Superior temporal gyrus (tissue), 1 donor: ENCODE measurements at regions not wholly inside any gene's neighbourhood (a gene's known extent, or its start where the extent isn't known, plus 50 kb on each side); places are given as distances from the start of the nearest gene placed in this dataset.
"Not testable (repeated sequence)": the region's sequence is repeated elsewhere in the genome, so short reads cannot be mapped to it uniquely, and the experiment has no call there.

Experiments
- DNase-seq: peaks from one replicate; pipeline ENCODE4 v3.0.0-alpha.2; 2016; ENCODE audit errors: extremely low spot score

DNA sequence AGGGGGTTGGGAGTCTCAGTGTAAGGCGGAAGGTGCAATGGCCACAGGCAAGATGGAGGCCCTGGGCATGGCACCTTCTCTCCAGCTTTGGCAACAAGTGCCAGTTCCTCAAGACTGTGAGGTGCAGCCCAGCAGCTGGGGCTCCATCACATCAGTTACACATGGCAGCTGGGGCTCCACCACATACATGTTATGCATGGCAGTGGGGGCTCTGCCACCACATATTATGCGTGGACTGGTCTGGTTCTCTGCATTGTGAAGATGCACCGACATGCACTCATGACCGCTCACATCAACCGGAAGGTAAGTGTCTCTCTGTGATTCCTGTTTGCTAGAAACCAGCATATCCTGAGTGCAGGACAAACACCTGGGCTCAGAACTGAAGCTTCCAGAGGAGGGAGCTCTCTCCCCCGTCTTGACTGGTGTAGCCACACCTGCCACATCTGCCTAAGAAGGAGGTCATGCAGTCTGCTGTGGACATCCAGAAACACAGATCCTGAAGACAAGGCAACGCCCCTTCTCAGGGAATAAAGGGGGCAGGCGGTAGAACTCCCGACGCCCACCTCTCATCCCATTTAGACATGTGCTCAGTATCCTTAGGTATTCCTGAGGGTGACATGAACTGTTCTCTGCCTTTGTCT, 104.1 kb upstream of the TMPRSS2 start:
- DNase-seq, result no peak

DNA sequence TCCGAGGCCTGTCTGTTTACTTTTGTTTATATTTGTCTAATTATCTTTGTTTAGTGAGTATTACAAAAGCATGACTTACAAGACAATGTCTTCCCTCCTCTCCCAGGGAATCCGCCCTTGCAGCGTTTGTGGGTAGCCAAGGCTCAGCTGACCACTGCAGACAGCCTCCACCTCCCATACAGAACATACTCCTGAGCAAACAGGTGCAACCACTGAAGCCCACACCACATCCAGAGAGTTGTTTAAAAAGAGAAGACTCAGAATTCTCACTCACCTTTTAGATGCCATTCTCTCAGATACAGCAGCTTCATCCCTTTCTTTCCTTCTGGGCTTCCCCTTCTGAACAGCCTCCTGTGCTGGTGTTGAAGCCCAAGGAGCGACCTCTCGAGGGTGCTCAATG, 103.5 kb upstream of the TMPRSS2 start:
- DNase-seq, result no peak

DNA sequence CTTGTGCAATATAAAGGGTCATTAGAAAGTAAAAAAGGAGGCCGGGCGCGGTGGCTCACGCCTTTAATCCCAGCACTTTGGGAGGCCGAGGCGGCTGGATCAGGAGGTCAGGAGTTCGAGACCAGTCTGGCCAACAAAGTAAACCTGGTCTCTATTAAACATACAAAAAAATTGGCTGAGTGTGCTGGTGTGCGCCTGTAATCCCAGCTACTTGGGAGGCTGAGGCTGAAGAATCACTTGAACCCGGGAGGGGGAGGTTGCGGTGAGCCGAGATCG, 102.8 kb upstream of the TMPRSS2 start:
- DNase-seq, result not testable (repeated sequence)

DNA sequence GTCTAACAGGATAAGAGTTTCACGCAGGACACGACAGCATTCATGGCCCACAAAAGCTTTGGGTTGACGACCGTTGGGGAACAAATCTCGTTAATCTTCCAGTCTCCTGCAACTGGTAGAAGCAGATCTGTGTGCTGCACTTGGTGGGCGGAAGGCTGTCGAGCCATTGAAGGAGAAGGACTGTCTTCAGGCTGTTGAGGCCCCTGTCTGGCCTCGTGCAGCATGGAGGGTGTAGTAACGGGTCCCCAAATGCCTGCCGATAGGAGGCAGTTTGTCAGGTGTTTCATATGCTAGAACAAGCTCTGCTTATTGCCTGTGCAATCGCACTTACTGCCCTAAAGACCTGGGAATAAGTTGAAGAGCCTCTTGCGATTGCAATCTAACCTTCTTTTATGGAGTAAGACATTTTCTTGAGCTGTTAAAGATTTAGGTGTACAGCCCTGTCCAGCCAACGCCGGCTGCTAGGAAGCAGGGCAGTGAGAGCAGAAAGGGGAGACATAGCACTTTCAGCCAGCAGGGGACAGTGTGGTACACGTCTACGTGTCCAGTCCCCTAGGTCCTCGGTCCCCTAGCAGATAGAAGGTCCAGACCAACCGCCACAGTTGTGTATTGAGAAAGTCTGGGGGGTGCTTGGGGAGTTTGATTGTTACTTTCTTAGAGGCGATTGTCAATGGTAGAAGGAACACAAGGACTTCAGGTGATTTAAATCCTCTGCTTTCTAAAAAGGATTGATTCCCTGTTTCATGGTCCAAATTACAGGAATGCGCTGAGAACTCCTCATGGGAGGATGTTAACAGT, 102.3 kb upstream of the TMPRSS2 start:
- DNase-seq, result peak; percentile 72

DNA sequence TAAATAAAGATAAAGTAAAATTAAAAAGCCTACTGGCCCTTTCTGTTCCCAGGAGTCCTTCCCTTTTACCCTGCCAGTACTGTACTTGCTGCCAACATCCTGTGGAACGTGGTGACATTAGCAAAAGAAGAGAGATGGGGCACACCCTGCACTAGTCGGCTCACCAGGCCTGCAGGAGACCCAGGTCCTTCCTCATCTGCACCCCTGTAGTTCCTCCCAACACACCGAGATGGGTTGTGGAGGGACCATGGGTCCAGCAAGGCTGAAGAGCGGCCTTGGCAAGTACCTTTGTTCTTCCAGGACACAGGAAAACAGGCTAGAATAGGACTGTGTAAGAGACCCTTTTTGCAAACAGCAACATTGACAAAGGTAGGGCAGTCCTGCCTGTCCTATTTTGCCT, 98.7 kb upstream of the TMPRSS2 start:
- no peak for DNase-seq

DNA sequence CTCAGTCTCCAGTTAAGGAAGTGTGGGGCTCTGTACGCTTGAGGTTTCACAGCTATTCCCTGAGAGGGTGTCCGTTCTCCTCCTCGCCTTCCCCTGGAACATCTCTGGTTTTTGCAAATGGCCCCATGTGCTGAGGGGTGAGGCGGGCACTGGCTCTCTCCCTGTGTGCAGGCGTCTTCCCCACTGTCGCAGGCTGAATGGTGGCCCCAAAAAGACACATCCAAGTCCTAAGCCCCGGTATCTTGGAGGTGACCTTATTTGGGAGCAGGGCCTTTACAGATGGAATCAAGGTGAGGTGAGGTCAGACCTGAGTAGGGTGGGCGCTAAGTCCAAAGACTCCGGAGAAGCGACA, 98.0 kb upstream of the TMPRSS2 start:
- DNase-seq, result no peak

DNA sequence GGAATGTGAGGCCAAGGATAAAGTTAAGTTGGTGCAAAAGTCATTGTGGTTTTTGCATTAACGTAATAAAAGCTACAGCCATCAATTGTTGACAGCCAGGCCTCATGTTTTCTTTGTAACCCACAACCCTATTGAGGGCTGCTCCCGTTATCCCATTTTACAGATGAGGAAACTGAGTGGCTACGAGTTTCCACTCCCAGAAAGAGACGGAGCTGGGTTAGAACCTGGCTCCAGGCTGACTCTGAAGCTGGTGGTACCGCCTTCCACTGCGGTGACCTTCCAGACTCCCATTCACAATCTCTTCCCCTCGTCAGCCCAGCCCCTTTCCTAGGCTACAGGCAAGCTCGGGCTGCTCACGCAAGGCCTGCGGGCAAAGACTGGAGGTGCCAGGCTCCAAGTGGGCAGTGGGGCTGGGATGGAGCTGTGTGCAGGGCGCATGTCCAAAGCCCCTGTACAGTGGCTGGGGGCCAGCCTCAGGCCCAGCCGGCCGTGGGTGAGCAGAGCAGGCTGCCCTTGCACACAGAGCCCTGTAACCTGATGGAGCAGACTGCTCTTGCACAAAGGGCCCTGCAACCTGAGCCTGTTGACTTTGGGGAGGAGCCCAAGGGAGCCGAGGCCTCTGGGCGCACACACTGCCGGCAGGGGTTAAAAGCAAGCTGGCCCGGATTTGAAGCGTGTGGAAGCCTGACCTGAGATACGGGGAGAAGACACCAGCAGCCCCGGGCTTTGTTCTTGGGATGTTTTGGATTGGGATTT, 97.4 kb upstream of the TMPRSS2 start:
- no peak for DNase-seq

DNA sequence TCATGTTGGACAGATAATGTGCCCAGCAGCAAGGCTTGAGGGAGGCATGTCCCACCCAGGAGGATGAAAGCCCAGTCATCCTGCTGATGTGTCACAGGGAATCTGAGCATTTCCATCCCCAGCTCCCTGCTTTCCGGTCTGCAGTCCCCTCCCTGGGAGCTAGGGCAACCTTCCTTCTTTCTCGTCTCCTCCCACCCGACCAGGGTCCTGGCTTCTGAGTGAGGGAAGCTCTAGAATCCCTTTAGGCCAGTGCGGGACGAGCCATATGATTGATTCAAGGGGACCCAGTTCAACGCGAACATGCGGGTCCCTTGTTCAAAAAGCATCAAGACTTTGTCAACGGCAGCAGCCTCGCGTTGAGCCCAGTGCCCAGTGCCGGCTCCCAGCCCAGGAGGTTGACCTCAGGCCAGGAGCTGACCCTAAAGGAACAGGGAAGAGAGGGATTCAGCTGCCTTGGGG, 96.7 kb upstream of the TMPRSS2 start:
- no peak for DNase-seq

DNA sequence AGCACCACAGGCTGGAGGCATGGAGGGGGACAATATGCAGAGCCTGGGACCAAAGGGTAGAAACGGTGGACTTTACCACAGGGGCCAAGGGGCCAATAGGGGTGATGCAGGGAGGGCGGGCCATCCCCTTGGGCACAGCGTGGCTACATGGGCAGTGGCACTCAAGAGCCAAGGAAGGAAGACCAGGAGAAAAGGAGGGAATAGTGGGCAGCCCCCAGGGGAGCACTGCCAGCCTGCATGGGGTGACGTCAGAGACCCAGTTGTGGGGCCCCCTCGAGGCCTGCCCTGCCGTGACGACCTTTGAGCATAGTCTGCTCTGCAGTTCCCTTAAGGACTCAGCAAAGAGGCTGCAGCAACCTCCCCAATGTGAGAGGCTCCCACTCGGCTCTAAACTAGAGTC, 95.5 kb upstream of the TMPRSS2 start:
- DNase-seq, result no peak

DNA sequence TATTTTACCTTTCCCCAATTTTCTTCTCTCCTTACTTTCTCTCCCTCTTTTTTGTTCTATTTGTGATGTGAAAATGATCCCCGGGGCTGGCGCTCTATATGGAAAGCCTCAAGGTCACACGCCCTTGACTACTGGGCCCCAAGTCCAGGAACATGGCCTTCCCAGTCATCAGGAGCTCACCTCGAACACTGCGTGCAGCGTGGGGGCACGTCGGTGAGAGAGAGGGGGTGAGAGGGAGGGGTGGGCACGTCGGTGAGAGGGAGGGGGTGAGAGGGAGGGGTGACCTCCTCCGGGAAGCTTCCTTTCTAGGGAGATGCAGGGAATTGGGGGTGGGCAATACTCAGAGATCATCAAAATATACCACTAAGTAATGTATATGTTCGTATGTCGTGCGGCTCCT, 94.6 kb upstream of the TMPRSS2 start:
- no peak for DNase-seq

DNA sequence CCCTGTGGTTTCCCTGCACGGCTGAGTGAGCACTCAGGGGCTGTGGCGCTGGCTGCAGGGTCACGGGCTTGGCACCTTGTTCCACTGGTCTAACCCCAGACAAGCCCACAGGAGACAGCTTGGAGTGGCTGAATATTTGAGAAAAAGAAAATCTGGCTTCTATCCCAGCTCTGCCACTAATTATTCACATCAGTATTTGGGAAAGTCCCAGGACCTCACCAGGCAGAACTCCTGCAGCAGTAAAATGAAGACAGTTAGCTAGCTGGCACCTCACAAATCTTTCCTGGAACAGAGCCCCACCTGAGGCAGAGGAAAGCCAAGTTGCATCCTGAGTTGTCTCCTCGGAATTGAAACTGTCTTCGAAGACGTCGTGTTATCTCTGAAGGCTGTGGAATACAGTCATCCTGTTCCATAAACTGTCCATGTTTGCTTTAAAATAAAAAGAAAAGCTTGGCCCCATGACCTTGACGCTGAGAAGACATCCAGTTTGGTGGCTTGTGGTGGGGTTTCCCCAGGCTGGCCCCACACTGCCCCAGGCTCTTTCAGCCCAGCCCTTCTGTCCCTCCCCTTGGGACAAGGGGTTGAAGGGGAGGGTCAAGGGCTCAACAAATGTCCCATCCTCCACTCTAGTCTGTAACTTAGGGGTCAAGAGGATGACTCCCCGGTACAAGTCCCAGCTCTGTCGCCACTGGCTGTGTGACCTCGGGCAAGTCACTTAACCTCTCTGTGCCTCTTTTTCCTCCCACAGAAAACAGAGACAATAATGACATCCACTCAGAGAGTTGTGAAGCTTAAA, 93.8 kb upstream of the TMPRSS2 start:
- DNase-seq, result no peak

DNA sequence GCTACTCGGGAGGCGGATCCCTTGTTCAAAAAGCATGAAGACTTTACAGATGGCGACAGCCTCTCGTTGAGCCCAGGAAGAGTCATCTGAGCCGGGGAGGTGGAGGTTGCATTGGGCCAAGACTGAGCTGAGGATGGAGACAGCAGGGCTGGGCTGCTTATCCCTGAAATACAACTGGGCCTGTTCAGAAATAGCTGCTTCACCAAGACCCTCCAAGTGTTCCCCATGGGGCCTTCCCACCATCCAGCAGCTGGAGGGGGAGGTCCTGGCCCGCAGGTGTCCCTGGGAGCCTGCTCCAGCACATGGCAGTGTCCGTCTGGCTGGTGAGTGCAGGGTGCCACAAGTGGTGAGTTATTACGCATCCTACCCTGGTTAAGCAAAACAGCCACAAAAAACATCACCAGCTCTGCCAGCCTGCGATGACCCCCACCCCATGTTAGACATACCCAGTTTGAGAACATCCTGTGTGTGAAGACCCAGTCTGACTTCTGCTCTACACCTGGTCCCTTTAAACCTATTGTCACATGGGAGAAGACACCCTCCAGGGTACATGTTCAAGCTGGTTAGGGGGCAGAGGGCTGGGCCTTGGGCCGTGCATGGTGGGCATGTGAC, 93.1 kb upstream of the TMPRSS2 start:
- no peak for DNase-seq

DNA sequence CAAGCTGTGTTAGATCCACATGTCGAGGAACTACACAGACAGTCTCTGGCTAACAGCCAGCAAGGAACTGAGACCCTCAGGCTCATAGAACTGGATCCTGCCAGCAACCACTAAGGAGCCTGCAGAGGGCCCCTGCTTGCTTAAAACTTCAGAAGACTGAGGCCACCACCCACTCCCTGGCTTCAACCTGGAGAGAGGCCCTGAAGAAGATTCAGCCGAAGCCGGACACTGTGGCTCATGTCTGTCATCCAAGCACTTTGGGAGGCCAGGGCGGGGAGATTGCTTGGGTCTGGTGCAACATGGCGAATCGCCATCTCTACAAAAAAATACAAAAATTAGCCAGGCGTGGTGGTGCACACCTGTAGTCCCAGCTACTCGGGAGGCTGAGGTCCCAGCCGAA, 92.6 kb upstream of the TMPRSS2 start:
- no peak for DNase-seq

DNA sequence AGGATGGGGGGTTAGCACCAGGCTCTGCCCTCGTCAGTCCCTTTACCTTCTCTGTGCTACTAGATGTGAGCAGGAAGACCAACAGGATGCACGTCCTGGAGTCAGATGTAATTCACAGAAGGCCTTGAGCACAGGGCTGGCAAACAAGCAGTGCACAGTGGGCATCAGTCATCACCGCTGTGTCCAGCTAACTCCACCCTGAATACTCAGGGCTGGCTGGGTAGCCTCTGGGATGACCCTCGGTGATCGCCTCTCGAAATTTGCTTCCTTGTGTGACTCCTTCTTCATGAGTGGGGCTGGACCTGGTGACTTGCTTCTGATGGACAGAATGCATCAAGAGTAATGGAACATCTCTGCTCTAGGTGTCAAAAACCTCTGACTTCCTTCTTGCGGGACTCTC, 92.2 kb upstream of the TMPRSS2 start:
- no peak for DNase-seq

DNA sequence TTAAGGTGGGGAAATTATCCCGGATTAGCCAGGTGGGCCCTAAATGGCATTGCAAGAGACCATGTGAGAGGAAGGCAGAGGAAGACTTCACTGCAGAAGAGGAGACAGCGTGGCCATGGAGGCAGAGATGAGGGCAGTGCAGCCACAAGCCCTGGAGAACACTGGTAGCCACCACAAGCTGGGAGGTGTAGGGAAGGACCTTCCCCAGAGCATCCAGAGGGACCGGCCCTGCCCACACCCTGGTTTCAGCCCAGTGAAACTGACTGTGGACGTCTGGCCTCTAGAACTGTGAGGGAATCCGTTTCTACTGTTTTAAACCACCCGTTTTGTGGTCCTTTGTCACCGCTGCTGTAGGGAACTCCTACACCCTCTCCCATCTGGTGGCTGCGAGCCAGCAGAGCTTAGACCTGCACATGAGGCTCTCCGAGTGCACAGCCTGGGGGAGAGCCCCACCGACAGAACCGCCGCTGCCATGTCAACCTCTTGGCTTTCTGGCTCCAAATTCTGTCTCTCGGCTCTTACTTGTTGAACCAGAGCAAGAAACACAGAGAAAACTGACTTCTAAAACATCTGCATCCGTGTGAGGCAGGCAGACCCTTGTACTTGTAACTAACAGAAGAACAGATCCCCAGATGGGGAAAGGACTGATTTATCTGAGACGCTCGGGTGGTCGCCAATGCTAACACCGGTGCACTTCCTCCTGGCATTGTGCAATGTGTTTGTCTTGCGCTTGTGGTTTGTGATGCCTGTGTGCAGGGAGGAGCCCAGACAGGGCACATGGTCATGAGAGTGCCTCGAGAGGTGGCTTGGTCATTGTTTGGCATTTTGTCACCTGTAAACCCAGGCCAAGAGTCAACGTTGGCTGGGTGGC, 90.8 kb upstream of the TMPRSS2 start:
- no peak for DNase-seq

DNA sequence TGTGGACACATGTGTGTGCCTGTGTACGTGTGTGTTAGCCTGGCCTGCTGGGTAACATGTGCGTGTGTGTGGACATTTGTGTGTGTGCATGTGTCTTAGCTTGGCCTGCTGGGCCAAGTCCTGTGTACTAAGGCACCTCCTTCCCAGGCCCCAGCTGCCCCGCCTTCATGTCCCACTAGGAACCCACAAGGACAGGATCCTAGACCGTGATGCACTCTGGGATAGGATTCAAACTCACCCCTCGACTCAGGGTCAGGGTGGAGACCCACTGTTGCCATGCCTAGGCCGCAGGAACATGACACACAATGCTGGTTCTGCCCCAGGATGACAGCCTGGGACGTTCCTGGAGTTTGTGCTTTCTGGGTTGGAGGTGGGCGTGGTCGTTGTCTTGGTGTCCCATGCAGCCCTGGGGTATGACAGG, 89.9 kb upstream of the TMPRSS2 start:
- no peak for DNase-seq

DNA sequence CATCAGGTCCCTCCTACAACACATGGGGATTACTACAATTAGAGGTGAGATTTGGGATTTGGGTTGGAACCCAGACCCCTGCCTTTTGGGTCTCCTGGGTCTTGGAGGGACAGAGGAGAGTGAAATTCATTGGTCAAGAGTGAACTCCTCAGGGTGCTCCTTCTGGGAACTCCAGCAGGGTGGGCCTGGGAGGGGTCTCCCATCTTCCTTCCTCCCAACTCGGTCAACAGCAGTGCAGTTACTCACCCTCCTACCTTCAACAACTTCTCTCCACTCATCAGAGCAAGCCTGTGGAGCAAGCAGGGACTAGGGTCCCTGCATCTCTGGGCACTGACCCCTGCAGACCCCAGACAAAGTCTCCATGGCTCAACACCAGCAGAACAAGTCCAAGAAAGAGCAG, 89.3 kb upstream of the TMPRSS2 start:
- no peak for DNase-seq

DNA sequence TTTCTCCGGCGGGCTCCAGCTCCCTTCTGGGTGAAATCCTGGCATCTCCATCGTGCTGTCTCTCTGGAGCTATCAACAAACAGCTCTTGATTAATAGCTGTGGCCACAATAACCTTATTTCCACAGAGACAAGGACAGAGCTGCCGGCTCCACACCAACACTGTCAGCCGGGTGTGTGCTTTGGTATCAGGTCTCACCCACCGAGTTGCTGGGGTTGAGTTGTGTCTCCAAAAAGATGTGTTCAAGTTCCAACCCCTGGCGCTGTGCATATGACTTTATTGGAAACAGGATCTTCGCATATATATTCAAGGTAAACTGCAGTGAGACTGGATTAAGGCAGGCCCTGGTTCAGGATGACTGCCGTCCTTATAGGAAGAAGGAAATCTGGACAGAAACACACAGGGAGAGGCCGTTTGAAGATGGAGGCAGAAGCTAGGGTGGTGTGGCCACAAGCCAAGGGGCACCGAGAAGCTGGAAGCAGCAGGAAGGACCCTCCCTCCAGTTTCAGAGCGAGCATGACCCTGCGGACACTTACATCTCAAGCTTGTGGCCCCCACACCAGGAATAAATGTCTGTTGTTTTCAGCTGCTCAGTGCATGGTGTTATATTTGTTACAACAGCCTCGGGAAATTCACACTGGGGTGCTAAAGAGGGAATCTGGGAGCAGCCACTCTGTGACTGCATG, 88.4 kb upstream of the TMPRSS2 start:
- DNase-seq, result no peak

DNA sequence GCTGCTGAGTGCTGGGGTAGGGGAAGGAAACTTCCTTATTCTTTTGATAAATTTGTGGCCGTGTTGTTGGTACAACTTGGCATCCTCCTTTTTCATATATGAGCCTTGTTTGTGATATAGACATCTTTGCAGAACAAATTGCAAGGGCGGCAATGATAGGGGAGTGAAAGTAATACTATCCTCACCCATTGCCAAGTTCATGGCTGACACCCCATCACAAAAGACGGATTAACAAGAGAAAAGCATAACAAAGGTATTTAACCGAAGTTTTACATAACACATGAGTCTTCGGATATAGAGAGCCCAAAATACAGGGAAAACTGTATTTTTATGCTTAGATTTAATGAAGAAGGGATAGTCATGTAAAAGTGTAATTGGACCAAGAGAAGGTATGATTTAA, 86.3 kb upstream of the TMPRSS2 start:
- DNase-seq, result no peak

DNA sequence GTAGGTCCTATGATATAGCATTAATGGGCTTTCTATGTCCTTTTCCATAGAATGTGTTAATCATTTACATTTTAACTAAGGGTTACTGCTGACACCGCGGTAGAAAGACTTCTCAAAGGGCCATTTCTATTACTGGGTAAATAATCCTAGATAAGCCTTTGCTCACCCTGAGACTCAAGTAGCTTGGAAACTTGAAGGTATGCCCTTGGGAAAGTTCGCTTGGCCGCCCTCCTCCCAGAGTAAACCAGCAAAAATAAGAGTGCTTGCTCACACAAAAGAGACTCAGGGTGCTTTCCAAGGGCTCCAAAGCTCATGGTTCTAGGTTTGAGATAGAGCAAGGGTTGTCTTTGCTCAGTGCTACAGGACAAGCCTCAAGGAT, 85.8 kb upstream of the TMPRSS2 start:
- DNase-seq, result no peak
